ENCODE measurements at regions not wholly inside any gene's neighbourhood (a gene's known extent, or its start where the extent isn't known, plus 50 kb on each side); places are given as distances from the start of the nearest gene placed in this dataset.

GRCh38 chr2:7329465-7329864 is 412.3 kb downstream of the RNF144A start:
- DNase-seq (ENCODE audit: low read depth in 1 of 2, low spot score in 1 of 2), result no peak
- 90% methylated on average over 1 of the region's 1 CpG for WGBS (ENCODE audit: missing lambda C conversion rate)
- Histone ChIP-seq H3K4me2 (no peak overlapping the region), H3K4me3 (no peak overlapping the region), H3K4me1 (no peaks in the 10 kb centered on the region), H3K9me3 (no peaks in the 10 kb centered on the region), H3K27ac (no peak overlapping the region)
- POLR2A ChIA-PET, result no interaction called here
- CTCF ChIA-PET, result no interaction called here
- TF ChIP-seq FOSL2 (IDR thresholded peaks at IDR 0.05), result no peak
- TF ChIP-seq FOSL2 (CRISPR knock-in tag; IDR thresholded peaks at IDR 0.05), result no peak
- no peak for TF ChIP-seq ZFP36 (IDR thresholded peaks at IDR 0.05; ENCODE audit: borderline replicate concordance, partially characterized antibody)
- no peak for TF ChIP-seq CHD4 (IDR thresholded peaks at IDR 0.05; ENCODE audit: borderline replicate concordance)
- TF ChIP-seq RFX5 (IDR thresholded peaks at IDR 0.05), result no peak
- TF ChIP-seq NR3C1 (IDR thresholded peaks at IDR 0.05), result no peak
- TF ChIP-seq ESRRA (IDR thresholded peaks at IDR 0.05; ENCODE audit: borderline replicate concordance, low read length), result no peak
- TF ChIP-seq ZC3H11A (IDR thresholded peaks at IDR 0.05), result no peak
- TF ChIP-seq MAFK (IDR thresholded peaks at IDR 0.05; ENCODE audit: partially characterized antibody), result no peak
- no peak for TF ChIP-seq RCOR1 (IDR thresholded peaks at IDR 0.05; ENCODE audit: low read depth, low read length)
- TF ChIP-seq EP300 (IDR thresholded peaks at IDR 0.05), result no peak
- no peak for TF ChIP-seq ATOH8 (CRISPR knock-in tag; IDR thresholded peaks at IDR 0.05; ENCODE audit: low read depth)
- TF ChIP-seq KDM5A (IDR thresholded peaks at IDR 0.05), result no peak
- no peak for TF ChIP-seq HOXB5 (CRISPR knock-in tag; IDR thresholded peaks at IDR 0.05)
- no peak for TF ChIP-seq HOXB13 (CRISPR knock-in tag; IDR thresholded peaks at IDR 0.05; ENCODE audit: low read depth)
- TF ChIP-seq CEBPB (IDR thresholded peaks at IDR 0.05), result no peak
- no peak for TF ChIP-seq REST (IDR thresholded peaks at IDR 0.05)
- TF ChIP-seq CBX2 (IDR thresholded peaks at IDR 0.05; ENCODE audit: borderline replicate concordance, low read depth), result no peak
- no peak for TF ChIP-seq RARB (CRISPR knock-in tag; IDR thresholded peaks at IDR 0.05)
- no peak for TF ChIP-seq ELK1 (IDR thresholded peaks at IDR 0.05; ENCODE audit: low read depth, low read length)
- TF ChIP-seq NFE2L2 (conservative IDR thresholded peaks at IDR 0.05; ENCODE audit: low read length), result no peak
- FAIRE-seq, result no peak
- ATAC-seq, result no peak

- Histone ChIP-seq H3K9me3 (no peaks in the 10 kb centered on the region), H3K27ac (no peak overlapping the region), H3K4me2 (no peak overlapping the region), H3K4me1 (no peaks in the 10 kb centered on the region), H3K4me3 (no peak overlapping the region)
- ATAC-seq, result no peak
- DNase-seq (ENCODE audit: low read depth in 1 of 2, low spot score in 1 of 2), result no peak
- ChIA-PET CTCF (no interaction called here), POLR2A (no interaction called here)
- FAIRE-seq, result no peak
- 3% methylated on average over 2 of the region's 2 CpGs for WGBS (ENCODE audit: missing lambda C conversion rate)
- peak; percentile 92 for TF ChIP-seq MAFK (IDR thresholded peaks at IDR 0.05; ENCODE audit: partially characterized antibody)
- TF ChIP-seq NFE2L2 (conservative IDR thresholded peaks at IDR 0.05; ENCODE audit: low read length), result peak; percentile 80
- TF ChIP-seq FOXS1 (CRISPR knock-in tag; IDR thresholded peaks at IDR 0.05), result no peak
Observed at GRCh38 chr2:7333189-7333765, 416.1 kb downstream of the RNF144A start.
